Endothelial cell of umbilical vein (primary cell): ENCODE measurements at regions not wholly inside any gene's neighbourhood (a gene's known extent, or its start where the extent isn't known, plus 50 kb on each side); places are given as distances from the start of the nearest gene placed in this dataset.

Source experiments
- BruUV-seq: library from RNA; stranded (reverse); fragments of 400-500 nt; replicated peaks from 2 replicates; lab custom pipeline; 2021; lab: Mats Ljungman, UMichigan
- CTCF ChIA-PET: fragments of 300-600, 350-600 bp; sonication (Branson Sonifier 250); formaldehyde crosslinking; loops from one replicate; lab custom pipeline; 2021; ENCODE audit warnings: antibody characterized with exemption, inconsistent platforms; lab: Charles Lee
- POLR2A ChIA-PET: fragments of 300-600, 350-600 bp; sonication (Branson Sonifier 250); formaldehyde crosslinking; loops from one replicate; lab custom pipeline; 2021; ENCODE audit warnings: antibody characterized with exemption, inconsistent platforms; lab: Charles Lee
- DNase-seq: peaks from one replicate; pipeline ENCODE4 v3.0.0-alpha.2; 2011; ENCODE audit warnings: low read depth, low spot score
- FAIRE-seq: peaks from 2 replicates; lab custom pipeline; 2011; peaks lifted over from hg19 to GRCh38; lab: Jason Lieb, UNC
- H2AFZ ChIP-seq: 2 replicates; pipeline ENCODE4 v1.6.0; 2012; ENCODE audit warnings: low read depth, low read length, control low read depth, inconsistent platforms
- H3K27ac ChIP-seq: 2 replicates; pipeline ENCODE4 v1.5.1; 2011; ENCODE audit warnings: low read depth, mild to moderate bottlenecking, control low read depth, low read length, moderate library complexity; ENCODE audit not compliant: insufficient read depth
- H3K27me3 ChIP-seq, 2 experiments: 2 replicates each; pipeline versions ENCODE4 v1.6.0 to v1.6.1; 2011; ENCODE audit warnings: low read length in 2 of 2, mixed read lengths in 1 of 2; ENCODE audit not compliant: control insufficient read depth in 2 of 2, insufficient read depth in 2 of 2
- H3K36me3 ChIP-seq, 2 experiments: 2 replicates in 1 of 2; 3 replicates in 1 of 2; pipeline ENCODE4 v1.5.1; 2011; ENCODE audit warnings: low read length in 2 of 2, mild to moderate bottlenecking in 1 of 2, moderate library complexity in 1 of 2; ENCODE audit not compliant: control insufficient read depth in 2 of 2, insufficient read depth in 2 of 2; ENCODE audit errors: extremely low read depth in 1 of 2
- H3K4me1 ChIP-seq: 3 replicates; pipeline ENCODE4 v1.5.1; 2011; ENCODE audit warnings: mild to moderate bottlenecking, low read length; ENCODE audit not compliant: control insufficient read depth, insufficient read depth; ENCODE audit errors: extremely low read depth
- H3K4me2 ChIP-seq: 2 replicates; pipeline ENCODE4 v1.6.1; 2011; ENCODE audit warnings: low read length, control low read depth, mixed read lengths; ENCODE audit not compliant: insufficient read depth
- H3K4me3 ChIP-seq, 3 experiments: fragments of 200-600 bp in 1 of 3; sonication (generic), shearing (Covaris generic) in 1 of 3; replicated peaks in 1 of 3; 2 replicates each; pipeline ENCODE4 v1.5.1; 2011 to 2016; ENCODE audit warnings: control low read depth in 3 of 3, low read length in 3 of 3, mild to moderate bottlenecking in 2 of 3, inconsistent platforms in 1 of 3, low read depth in 1 of 3, moderate library complexity in 1 of 3; ENCODE audit not compliant: insufficient read depth in 1 of 3
- H3K79me2 ChIP-seq: 2 replicates; pipeline ENCODE4 v1.6.0; 2012; ENCODE audit warnings: low read length, inconsistent platforms; ENCODE audit not compliant: control insufficient read depth, insufficient read depth
- H3K9ac ChIP-seq: replicated peaks from 2 replicates; pipeline ENCODE3; 2011; ENCODE audit warnings: low read length, control low read depth; ENCODE audit not compliant: insufficient read depth; ENCODE audit errors: extremely low read depth
- H3K9me1 ChIP-seq: replicated peaks from 3 replicates; pipeline ENCODE4 v1.6.0; 2011; ENCODE audit warnings: mild to moderate bottlenecking, low read length; ENCODE audit not compliant: control insufficient read depth, insufficient read depth; ENCODE audit errors: extremely low read depth
- H3K9me3 ChIP-seq: replicated peaks from 2 replicates; pipeline ENCODE4 v1.5.1; 2012; ENCODE audit warnings: low read length, inconsistent platforms; ENCODE audit not compliant: control insufficient read depth, insufficient read depth
- H4K20me1 ChIP-seq: replicated peaks from 2 replicates; pipeline ENCODE3; 2011; ENCODE audit warnings: mild to moderate bottlenecking, low read length; ENCODE audit not compliant: control insufficient read depth, insufficient read depth; ENCODE audit errors: extremely low read depth
- EZH2 ChIP-seq: IDR thresholded peaks from 2 replicates; pipeline ENCODE4 v1.6.1; 2012; ENCODE audit warnings: borderline replicate concordance, low read depth, mild to moderate bottlenecking, moderate library complexity, low read length, inconsistent platforms; ENCODE audit not compliant: severe bottlenecking
- GATA2 ChIP-seq: IDR thresholded peaks from 2 replicates; pipeline ENCODE4 v1.7.0; 2011; ENCODE audit warnings: low read depth, mild to moderate bottlenecking, moderate library complexity, mixed read lengths, low read length; ENCODE audit not compliant: insufficient read length, insufficient read depth
- MYC ChIP-seq: IDR thresholded peaks from one replicate; pipeline ENCODE4 v1.6.1; 2011; ENCODE audit warnings: mild to moderate bottlenecking, low read depth, low read length
- POLR2A ChIP-seq: IDR thresholded peaks from 2 replicates; pipeline ENCODE4 v1.6.1; 2012; ENCODE audit warnings: low read depth, mild to moderate bottlenecking, control low read depth, low read length
- POLR2AphosphoS5 ChIP-seq: IDR thresholded peaks from 2 replicates; pipeline ENCODE4 v1.6.1; 2012; ENCODE audit warnings: low read depth, mild to moderate bottlenecking, control low read depth, low read length, moderate library complexity; ENCODE audit not compliant: insufficient read depth
- dilution Hi-C: fragments of 300-500 bp; cut with MboI; formaldehyde crosslinking; loops from one replicate; pipeline ENCODE4 v1.15.0; 2019; ENCODE audit warnings: low sequenced_read_pairs; ENCODE audit not compliant: extremely low pct_ligation_motif_present
- intact Hi-C: fragments of 100-400 bp; cut with micrococcal nuclease; formaldehyde crosslinking; loops from one replicate; pipeline ENCODE4 v1.10.0; 2022
- TF ChIP-seq, protein P1 (sequence below), 2 donors: IDR thresholded peaks; 1 replicate in 1 of 2; 2 replicates in 1 of 2; pipeline ENCODE4 v1.5.1; 2011; ENCODE audit warnings: low read length in 2 of 2, mild to moderate bottlenecking in 2 of 2, moderate library complexity in 2 of 2, control low read depth in 1 of 2, inconsistent platforms in 1 of 2, low read depth in 1 of 2; ENCODE audit not compliant: insufficient read depth in 1 of 2; ENCODE audit errors: extremely low read depth in 1 of 2
- TF ChIP-seq, protein P2 (sequence below): IDR thresholded peaks from 2 replicates; pipeline ENCODE4 v1.6.1; 2011; ENCODE audit not compliant: insufficient read depth, insufficient read length

DNA sequence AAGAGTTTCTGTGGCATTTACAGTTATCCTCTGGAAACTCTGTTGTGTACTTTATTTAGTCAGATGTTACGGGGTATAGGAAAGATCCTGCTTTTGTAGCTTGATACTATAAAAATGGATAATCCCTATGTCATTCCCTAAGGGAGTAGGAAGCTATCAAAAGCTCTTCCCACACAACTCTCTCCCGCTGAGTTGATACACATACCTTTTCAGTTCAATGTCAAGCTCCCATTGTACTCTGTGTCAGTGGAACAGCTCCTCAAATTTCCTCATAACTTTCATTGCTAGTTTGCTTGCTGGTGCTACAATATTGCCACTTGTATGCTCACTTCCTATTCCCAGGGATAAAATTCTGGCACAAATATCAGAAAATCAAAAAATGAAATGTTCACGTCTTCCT lies 893.3 kb upstream of the GBE1 start:
- Histone ChIP-seq H3K27me3 (no peaks in the 10 kb centered on the region), H3K4me2 (no peak overlapping the region), H3K9me1 (no peaks in the 10 kb centered on the region), H4K20me1 (no peaks in the 10 kb centered on the region), H3K79me2 (no peaks in the 10 kb centered on the region), H2AFZ (no peak overlapping the region), H3K9ac (no peak overlapping the region), H3K27ac (no peak overlapping the region), H3K9me3 (peaks cover 3% of the 10 kb centered on the region), H3K36me3 (no peaks in the 10 kb centered on the region), H3K4me3 (no peak overlapping the region), H3K4me1 (no peaks in the 10 kb centered on the region)
- intact Hi-C loops (no loop called here), dilution Hi-C loops (no loop called here)
- DNase-seq (no peak), FAIRE-seq (no peak)
- no peak for TF ChIP-seq GATA2
- CTCF ChIA-PET, result no interaction called here
- POLR2A ChIA-PET, result no interaction called here
- BruUV-seq, result no TSS peak

DNA sequence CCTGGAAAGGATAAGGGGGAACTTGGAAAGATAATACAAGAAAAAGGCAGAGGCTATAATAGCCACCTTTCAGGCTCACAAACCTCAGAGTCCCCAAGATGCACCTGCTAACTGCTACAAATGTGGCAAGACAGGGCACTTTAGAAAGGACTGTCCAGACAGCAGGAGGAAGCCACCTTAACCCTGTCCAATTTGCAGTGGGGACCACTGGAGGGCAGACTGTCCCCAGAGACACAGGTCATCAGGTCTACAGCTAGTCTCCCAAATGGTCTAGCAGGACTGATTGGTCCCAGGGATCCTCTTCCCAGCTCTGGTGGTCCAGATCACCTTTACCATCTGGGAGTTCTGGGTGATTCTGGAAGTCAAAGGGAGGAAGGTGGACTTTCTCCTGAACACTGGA lies 882.5 kb upstream of the GBE1 start:
- no peak for DNase-seq
- Histone ChIP-seq H3K79me2 (no peaks in the 10 kb centered on the region), H3K4me1 (no peaks in the 10 kb centered on the region), H3K9me3 (peaks cover 1% of the 10 kb centered on the region), H3K27me3 (no peaks in the 10 kb centered on the region), H3K27ac (no peak overlapping the region), H3K9me1 (no peaks in the 10 kb centered on the region), H4K20me1 (no peaks in the 10 kb centered on the region), H3K4me3 (no peak overlapping the region), H3K9ac (no peak overlapping the region), H3K4me2 (no peak overlapping the region), H2AFZ (no peak overlapping the region), H3K36me3 (no peaks in the 10 kb centered on the region)
- no peak for FAIRE-seq
- dilution Hi-C loops (no loop called here), intact Hi-C loops (no loop called here)
- ChIA-PET POLR2A (no interaction called here), CTCF (no interaction called here)
- TF ChIP-seq POLR2AphosphoS5, result no peak
- no peak for TF ChIP-seq EZH2
- no peak for TF ChIP-seq POLR2A
- TF ChIP-seq, protein P1, sequence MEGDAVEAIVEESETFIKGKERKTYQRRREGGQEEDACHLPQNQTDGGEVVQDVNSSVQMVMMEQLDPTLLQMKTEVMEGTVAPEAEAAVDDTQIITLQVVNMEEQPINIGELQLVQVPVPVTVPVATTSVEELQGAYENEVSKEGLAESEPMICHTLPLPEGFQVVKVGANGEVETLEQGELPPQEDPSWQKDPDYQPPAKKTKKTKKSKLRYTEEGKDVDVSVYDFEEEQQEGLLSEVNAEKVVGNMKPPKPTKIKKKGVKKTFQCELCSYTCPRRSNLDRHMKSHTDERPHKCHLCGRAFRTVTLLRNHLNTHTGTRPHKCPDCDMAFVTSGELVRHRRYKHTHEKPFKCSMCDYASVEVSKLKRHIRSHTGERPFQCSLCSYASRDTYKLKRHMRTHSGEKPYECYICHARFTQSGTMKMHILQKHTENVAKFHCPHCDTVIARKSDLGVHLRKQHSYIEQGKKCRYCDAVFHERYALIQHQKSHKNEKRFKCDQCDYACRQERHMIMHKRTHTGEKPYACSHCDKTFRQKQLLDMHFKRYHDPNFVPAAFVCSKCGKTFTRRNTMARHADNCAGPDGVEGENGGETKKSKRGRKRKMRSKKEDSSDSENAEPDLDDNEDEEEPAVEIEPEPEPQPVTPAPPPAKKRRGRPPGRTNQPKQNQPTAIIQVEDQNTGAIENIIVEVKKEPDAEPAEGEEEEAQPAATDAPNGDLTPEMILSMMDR (IDR thresholded peaks at IDR 0.05; ENCODE audit: extremely low read depth in 1 of 2, insufficient read depth in 1 of 2, low read depth in 1 of 2, low read length in 2 of 2), result no peak
- no peak for TF ChIP-seq MYC
- TF ChIP-seq GATA2, result no peak
- TF ChIP-seq, protein P2, sequence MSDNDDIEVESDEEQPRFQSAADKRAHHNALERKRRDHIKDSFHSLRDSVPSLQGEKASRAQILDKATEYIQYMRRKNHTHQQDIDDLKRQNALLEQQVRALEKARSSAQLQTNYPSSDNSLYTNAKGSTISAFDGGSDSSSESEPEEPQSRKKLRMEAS, result no peak
- BruUV-seq, result no TSS peak
